HG03135 (cell line): ENCODE measurements at regions not wholly inside any gene's neighbourhood (a gene's known extent, or its start where the extent isn't known, plus 50 kb on each side); places are given as distances from the start of the nearest gene placed in this dataset.

Source experiments
- ATAC-seq: cut with Tn5 transposase; IDR thresholded peaks from one replicate; pipeline ENCODE4 v1.9.1; 2021; ENCODE audit warnings: mild to moderate bottlenecking, moderate library complexity; ENCODE audit not compliant: unreplicated experiment

- no peak for ATAC-seq
These were observed 169.3 kb upstream of the BLID start for GRCh38 chr11:122285070-122285988.

- no peak for ATAC-seq
These were observed 164.9 kb upstream of the BLID start for GRCh38 chr11:122280870-122281269.

DNA sequence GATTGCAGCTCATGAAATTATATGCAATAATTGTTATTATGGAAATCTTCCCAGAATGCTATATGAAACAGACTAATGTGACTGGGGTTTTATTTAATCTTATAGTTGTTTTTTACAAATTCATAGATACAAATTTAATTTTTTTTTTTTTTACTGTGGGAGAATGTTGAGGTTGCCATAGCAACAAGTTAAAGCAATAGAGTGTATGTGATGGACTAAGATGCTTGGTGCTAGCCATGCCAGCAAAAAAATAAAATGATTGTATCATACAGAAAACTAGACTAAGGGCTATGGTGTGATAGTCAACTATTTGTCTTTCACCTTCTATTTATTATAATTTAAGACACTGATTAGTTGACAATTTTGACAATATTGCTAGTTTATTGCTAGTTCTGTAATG, 163.2 kb upstream of the BLID start:
- ATAC-seq, result no peak

GRCh38 chr11:122277493-122277892, 161.5 kb upstream of the BLID start:
- no peak for ATAC-seq

GRCh38 chr11:122276221-122276620, 160.2 kb upstream of the BLID start:
- no peak for ATAC-seq

DNA sequence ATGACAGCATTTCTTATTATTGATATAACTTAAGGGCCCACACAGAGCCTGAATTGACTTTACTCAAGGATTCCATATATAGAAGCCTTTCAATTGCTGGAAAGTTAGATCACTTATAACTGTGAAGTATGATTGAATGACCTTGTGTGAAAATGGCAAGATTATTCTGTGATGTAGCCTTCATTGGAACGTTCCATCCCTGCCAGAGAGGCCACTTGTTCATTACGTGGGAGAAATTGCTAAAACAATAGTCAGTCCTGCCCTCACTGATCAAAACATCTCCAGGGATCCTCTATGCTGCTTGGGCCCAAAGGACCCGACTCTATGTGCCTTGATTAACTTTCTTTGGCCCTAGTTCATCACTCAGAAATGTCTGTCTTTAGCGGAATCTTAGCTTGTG, 159.5 kb upstream of the BLID start:
- no peak for ATAC-seq

GRCh38 chr11:122273476-122274191, 157.6 kb upstream of the BLID start:
- ATAC-seq, result no peak

DNA sequence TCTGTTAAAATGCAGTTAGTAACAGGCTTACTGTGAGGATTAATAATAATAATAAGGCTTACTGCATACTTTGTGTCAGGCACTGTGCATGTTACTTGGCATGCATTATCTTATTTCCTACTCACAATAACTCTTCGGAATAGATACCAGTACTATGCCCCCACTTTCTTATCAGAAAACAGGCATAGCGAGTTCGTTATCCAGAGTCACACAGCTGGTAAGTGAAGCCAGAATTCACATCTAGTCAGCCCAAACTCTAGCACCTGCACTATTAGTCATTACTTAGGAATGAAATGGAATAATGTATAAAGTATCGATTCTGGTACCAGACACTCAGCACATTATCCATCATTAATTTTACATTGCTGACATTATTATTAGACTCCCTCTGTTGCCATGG, 155.7 kb upstream of the BLID start:
- no peak for ATAC-seq

DNA sequence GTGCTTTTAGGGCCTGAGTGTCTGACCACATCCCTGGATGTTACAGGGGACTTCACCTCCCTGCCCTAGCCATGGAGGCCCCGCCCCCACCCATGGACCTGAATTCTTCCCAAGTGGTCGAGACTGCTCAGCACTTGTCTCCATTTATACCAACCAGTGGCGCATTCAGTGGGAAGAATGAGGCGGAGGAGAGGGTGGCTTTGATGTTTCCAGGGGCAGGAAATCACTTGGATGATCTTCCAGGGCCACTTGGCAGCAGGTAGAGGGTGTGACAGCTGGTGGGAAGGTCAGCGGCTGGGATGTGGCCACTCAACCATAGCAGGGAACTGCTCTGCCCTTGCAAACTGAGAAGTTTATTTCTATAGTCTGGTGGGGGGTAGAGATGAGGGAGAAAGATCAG, 155.1 kb upstream of the BLID start:
- ATAC-seq, result no peak

DNA sequence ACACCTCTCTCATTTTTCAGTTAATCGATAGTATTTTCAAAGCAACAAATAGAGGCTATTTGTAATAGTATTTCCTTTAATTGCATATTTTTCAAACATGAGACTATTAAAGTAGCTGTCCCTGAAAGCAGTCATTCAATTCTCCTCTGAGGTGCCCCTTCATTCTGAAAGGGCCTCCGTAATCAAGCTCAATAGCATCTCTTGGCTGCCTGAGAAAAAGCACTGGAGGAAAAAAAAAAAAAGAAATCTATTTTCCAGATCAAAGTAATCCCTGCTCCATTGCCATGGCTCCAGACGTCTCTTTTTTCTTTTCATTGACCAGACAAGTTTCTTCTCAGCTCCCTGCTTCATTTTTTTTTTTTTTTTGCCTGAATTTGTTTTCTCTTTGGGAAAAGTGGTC, 154.5 kb upstream of the BLID start:
- no peak for ATAC-seq

GRCh38 chr11:122269824-122270223, 153.8 kb upstream of the BLID start:
- no peak for ATAC-seq

DNA sequence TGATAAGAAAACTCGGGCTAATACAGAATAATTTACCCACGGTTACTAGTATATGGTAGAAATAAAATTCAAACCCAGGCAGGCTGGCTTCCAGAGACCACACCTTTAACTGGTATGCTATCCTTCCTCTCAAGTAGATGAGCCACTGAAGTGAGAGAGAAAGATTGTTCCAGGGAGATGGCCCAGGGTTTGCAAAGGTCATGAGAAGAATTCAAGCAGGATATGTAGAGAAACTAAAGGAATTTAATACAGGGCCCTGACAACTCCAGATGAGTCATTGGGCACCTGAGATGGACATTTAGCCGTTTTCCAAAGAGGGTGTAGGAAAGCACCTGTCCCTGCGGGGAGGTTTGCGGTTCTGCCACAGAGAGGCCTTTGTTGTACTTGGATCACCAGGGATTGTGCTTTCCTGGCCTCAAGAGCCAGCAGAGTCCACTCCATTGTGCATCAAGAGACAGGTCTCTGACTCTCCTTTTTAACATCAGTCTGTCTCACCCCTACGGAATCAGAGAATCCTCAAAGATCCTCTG, 152.7 kb upstream of the BLID start:
- ATAC-seq, result no peak

DNA sequence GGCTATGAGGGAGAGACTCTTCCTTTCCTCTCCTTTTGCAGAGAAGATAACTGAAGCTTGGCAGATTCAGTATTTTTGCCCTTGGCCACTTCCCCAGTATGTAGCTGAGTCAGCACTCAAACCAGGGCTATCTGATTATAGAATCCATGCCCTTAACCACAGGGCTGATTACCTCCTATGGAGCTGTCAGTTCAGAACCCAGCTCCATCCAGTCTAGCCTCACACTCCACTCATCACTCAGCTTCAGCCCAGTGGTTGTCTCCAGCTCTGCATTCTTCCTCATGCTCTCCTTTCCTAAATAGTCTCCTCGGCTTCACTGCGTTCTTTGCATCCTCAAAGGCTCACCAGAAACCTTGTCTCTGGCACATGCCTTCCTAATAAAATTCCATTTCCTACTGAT, 151.6 kb upstream of the BLID start:
- no peak for ATAC-seq

GRCh38 chr11:122265981-122266380, 150.0 kb upstream of the BLID start:
- no peak for ATAC-seq

- ATAC-seq, result no peak
These were observed 148.1 kb upstream of the BLID start for GRCh38 chr11:122264121-122264520.

DNA sequence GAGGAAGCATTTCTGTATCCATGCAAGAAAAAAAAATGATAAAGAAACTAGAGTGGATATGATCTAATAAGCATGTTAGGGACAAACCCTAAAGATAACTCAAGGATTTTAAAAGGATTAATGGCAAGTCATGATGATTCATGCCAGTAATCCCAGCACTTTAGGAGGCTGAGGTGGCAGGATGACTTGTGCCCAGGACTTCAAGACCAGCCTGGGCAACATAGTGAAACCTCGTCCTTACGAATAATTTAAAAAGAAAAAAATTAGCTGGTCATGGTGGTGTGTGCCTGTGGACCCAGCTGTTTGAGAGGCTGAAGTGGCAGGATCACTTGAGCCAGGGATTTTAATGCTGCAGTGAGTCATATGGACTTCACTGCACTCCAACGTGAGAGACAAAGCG, 145.5 kb upstream of the BLID start:
- no peak for ATAC-seq

GRCh38 chr11:122259195-122259821, 143.3 kb upstream of the BLID start:
- no peak for ATAC-seq

DNA sequence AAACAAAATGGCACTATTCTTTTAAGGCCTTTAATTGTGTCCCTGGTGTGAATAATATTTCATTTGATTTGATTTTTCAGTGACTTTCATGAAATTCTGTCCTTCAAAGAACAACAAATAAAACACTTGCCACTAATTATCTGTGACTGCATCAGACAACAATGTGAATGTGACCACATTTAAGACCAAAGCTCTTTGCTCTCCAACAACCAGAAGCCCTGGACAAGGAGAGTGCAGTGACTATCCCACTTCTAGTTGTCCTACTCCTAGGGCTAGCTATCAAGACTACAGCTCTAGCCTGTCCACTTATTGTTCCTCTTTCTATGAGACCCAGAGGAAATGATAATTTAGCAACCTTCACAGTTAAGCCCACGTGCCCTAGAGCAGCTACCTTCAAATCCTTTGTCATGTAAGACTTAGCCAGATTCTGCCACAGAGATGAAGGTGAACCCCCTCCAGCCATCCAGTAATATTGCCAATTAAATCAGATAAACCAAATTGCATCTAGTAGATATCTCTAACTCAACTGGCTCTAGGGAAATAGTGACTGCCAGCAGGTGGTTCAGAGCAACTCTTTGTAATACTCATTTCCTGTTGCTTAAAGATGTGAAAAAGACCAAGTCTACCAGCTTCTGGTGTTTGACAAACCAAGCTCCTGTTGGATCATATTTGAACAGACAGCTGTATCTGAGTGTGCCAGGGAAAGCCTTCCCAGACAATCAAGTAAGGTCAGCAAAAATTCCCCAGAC, 142.6 kb upstream of the BLID start:
- ATAC-seq, result no peak

GRCh38 chr11:122253589-122254231, 137.7 kb upstream of the BLID start:
- ATAC-seq, result no peak

DNA sequence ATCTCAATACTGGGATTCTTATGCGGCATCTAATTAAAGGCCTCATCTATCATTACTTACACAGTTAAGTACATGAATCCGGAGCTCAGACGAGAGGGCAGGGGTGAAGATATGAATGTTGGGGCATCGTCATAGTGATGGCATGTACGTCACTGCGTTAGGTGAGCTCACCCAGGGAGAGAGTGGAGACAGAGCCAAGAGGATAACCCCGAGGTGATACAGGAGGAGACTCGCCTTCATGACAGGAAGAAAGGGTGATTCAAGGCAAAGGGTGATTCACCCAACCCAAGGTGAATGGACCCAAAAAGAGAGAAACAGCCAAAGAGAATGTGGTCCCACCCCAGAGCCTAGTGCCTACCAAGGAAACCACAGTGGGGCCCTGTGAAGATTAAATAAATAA, 132.9 kb upstream of the BLID start:
- no peak for ATAC-seq
